ENCODE measurements at regions not wholly inside any gene's neighbourhood (a gene's known extent, or its start where the extent isn't known, plus 50 kb on each side); places are given as distances from the start of the nearest gene placed in this dataset.

DNA sequence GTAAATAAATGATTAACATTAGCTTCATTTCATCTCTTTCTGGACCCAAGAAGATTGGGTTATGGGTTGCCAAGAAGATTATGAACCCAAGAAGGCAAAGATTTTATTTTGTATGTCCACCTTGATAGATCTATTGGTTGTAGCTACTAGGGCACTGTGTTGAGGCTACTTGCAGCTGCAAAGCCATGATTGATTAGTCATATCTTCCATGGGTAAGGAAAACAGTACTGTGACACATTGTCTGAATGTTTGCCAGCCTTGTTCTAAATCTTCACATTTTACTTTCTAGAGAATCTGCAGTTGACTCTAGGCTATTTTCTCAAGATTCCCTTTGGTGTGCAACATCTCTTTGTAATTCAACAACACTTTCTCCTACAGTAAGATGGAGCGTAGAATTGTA is 229.2 kb upstream of the KCNH8 start:
- no peak overlapping the region for H3K4me3 ChIP-seq (ENCODE audit: low read depth, low read length)
- no peak for DNase-seq (ENCODE audit: low read depth)
- TF ChIP-seq, protein P1, sequence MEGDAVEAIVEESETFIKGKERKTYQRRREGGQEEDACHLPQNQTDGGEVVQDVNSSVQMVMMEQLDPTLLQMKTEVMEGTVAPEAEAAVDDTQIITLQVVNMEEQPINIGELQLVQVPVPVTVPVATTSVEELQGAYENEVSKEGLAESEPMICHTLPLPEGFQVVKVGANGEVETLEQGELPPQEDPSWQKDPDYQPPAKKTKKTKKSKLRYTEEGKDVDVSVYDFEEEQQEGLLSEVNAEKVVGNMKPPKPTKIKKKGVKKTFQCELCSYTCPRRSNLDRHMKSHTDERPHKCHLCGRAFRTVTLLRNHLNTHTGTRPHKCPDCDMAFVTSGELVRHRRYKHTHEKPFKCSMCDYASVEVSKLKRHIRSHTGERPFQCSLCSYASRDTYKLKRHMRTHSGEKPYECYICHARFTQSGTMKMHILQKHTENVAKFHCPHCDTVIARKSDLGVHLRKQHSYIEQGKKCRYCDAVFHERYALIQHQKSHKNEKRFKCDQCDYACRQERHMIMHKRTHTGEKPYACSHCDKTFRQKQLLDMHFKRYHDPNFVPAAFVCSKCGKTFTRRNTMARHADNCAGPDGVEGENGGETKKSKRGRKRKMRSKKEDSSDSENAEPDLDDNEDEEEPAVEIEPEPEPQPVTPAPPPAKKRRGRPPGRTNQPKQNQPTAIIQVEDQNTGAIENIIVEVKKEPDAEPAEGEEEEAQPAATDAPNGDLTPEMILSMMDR (IDR thresholded peaks at IDR 0.05; ENCODE audit: control insufficient read depth, extremely low read depth, insufficient read depth), result no peak

DNA sequence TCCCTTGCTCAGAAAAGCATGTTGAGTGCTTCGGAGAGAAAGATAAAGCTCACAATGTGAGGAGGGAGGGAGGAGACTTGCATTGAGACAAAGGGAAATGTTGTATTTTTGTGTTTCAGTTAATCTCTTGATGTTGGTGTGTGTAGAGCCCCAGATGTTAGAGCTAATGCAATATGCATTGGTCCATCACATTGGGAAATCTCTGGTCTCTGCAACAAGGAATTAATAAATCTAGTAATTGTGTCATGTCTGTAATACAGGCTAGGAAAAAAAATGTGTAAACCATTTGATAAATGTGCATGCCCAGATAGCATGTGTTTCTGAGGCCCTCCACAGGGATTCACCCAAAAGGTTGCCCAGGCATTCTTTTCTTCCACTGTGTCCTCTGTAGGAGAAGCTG is 230.4 kb upstream of the KCNH8 start:
- no peak overlapping the region for H3K4me3 ChIP-seq (ENCODE audit: low read depth, low read length)
- TF ChIP-seq, protein P1 (IDR thresholded peaks at IDR 0.05; ENCODE audit: control insufficient read depth, extremely low read depth, insufficient read depth), result no peak
- DNase-seq (ENCODE audit: low read depth), result no peak

GRCh38 chr3:18902081-18902793 is 246.1 kb upstream of the KCNH8 start:
- H3K4me3 ChIP-seq (ENCODE audit: low read depth, low read length), result no peak overlapping the region
- TF ChIP-seq, protein P1 (IDR thresholded peaks at IDR 0.05; ENCODE audit: control insufficient read depth, extremely low read depth, insufficient read depth), result no peak
- no peak for DNase-seq (ENCODE audit: low read depth)

- TF ChIP-seq, protein P1 (IDR thresholded peaks at IDR 0.05; ENCODE audit: control insufficient read depth, extremely low read depth, insufficient read depth), result no peak
- no peak for DNase-seq (ENCODE audit: low read depth)
These were observed 246.7 kb upstream of the KCNH8 start for GRCh38 chr3:18901571-18901970.

DNA sequence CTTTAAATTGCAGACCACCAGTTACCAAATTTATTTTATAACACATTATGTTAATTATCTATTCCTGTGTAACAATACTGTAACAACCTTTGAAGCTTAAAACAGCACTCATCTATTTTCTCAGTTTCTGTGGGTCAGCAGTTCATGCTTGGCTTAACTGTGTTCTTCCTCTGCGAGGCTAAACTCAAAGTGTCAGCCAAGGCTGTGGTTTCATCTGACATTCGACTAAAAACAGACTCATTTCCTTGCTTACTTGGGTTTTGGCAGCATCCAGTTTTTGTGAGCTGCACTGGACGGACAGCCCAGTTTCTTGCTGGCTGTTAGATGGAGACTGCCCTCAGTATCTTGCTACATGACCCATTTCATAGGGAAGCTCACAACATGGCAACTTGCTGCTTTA is 247.3 kb upstream of the KCNH8 start:
- TF ChIP-seq, protein P1 (IDR thresholded peaks at IDR 0.05; ENCODE audit: control insufficient read depth, extremely low read depth, insufficient read depth), result no peak
- no peak overlapping the region for H3K4me3 ChIP-seq (ENCODE audit: low read depth, low read length)
- DNase-seq (ENCODE audit: low read depth), result no peak

More at GRCh38 chr3:18901571-18901970, 246.7 kb upstream of the KCNH8 start:
- no peak overlapping the region for H3K4me3 ChIP-seq (ENCODE audit: low read depth, low read length)

DNA sequence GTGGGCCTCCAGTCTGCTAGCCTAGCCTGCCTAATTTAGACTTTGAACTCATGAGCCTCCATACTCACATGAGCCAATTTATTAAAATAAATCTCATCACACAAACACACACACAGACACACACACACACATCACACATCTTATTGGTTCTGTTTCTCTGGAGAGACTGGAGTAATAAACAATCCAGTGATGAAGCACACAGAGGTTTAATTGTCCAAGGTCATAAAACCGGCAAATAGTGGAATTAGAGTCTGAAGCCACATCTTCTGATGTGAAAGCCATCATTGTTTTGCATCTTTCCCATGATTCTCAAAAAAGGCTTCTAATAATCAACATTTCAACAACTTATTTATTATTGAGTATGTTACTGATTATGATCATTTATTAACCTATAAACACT is 249.4 kb upstream of the KCNH8 start:
- no peak overlapping the region for H3K4me3 ChIP-seq (ENCODE audit: low read depth, low read length)
- DNase-seq (ENCODE audit: low read depth), result no peak
- TF ChIP-seq, protein P1 (IDR thresholded peaks at IDR 0.05; ENCODE audit: control insufficient read depth, extremely low read depth, insufficient read depth), result no peak

DNA sequence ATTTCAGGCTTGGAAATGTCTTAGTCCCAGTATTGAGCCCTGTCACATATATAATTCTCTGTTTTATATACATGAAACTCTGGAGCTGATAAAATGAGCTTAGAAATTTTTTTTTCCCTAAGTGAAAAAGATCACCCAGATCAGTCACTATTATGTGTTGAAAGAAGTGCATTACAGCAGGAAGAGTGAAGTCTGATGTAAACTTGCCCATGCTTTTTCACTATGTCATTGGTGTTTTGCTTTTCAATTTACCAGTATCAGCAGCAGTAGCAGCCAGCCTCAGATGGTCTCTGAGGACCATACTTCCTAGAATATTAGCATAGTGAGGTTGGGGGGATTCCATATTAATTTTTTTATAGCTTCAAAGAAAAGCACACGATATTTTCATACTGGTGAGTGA is 255.6 kb upstream of the KCNH8 start:
- DNase-seq (ENCODE audit: low read depth), result no peak
- H3K4me3 ChIP-seq (ENCODE audit: low read depth, low read length), result no peak overlapping the region
- TF ChIP-seq, protein P1 (IDR thresholded peaks at IDR 0.05; ENCODE audit: control insufficient read depth, extremely low read depth, insufficient read depth), result no peak

All from LNCaP clone FGC (cell line).